ENCODE measurements at regions not wholly inside any gene's neighbourhood (a gene's known extent, or its start where the extent isn't known, plus 50 kb on each side); places are given as distances from the start of the nearest gene placed in this dataset.
A peak's percentile ranks its signal among the peaks of the same experiment; 100 is the strongest.

GRCh38 chr12:93152617-93153016 lies 223.5 kb upstream of the EEA1 start:
- TF ChIP-seq POLR2A (IDR thresholded peaks at IDR 0.05; ENCODE audit: low read depth, low read length) (no peak), RCOR1 (IDR thresholded peaks at IDR 0.05; ENCODE audit: insufficient replicate concordance, low read length) (no peak), CEBPB (IDR thresholded peaks at IDR 0.05; ENCODE audit: low read depth, low read length) (no peak), CTCF (conservative IDR thresholded peaks at IDR 0.05; ENCODE audit: low read depth, low read length) (no peak), MXI1 (IDR thresholded peaks at IDR 0.05; ENCODE audit: borderline replicate concordance, low read depth, low read length) (no peak), FOS (IDR thresholded peaks at IDR 0.05; ENCODE audit: low read depth, low read length) (no peak), RAD21 (IDR thresholded peaks at IDR 0.05; ENCODE audit: low read length) (no peak), USF2 (IDR thresholded peaks at IDR 0.05; ENCODE audit: low read depth, low read length) (no peak), ELK1 (IDR thresholded peaks at IDR 0.05; ENCODE audit: borderline replicate concordance, low read depth, low read length) (no peak), BHLHE40 (IDR thresholded peaks at IDR 0.05; ENCODE audit: low read depth, low read length) (no peak), MAZ (IDR thresholded peaks at IDR 0.05; ENCODE audit: borderline replicate concordance, low read depth, low read length) (no peak), SMC3 (IDR thresholded peaks at IDR 0.05; ENCODE audit: low read depth, low read length) (no peak), MAFK (IDR thresholded peaks at IDR 0.05; ENCODE audit: low read depth, low read length) (peak; percentile 86), NFE2L2 (IDR thresholded peaks at IDR 0.05; ENCODE audit: low read depth, low read length) (no peak)

Measured in IMR-90 (cell line).